HepG2 (cell line): ENCODE measurements at regions not wholly inside any gene's neighbourhood (a gene's known extent, or its start where the extent isn't known, plus 50 kb on each side); places are given as distances from the start of the nearest gene placed in this dataset.

ENCODE experiments used
- ATAC-seq: fragments of 200-7000 bp; cut with Tn5 transposase; 3 replicates; pipeline ENCODE4 v1.9.1; 2020; ENCODE audit warnings: mild to moderate bottlenecking, moderate library complexity
- BruUV-seq: library from RNA; stranded (reverse); fragments of 400-500 nt; replicated peaks from 2 replicates; lab custom pipeline; 2021; lab: Mats Ljungman, UMichigan
- CTCF ChIA-PET: fragments of 300-600 bp; formaldehyde crosslinking; extraction: SDS; loops from one replicate; lab custom pipeline; 2021; ENCODE audit warnings: low total read pairs, inconsistent platforms, low intra/inter-chr PET ratio; lab: Yijun Ruan, JAX
- POLR2A ChIA-PET: fragments of 350-600 bp; sonication (Branson Sonifier 250); formaldehyde crosslinking; loops from one replicate; lab custom pipeline; 2020; ENCODE audit warnings: antibody characterized with exemption, inconsistent platforms; lab: Yijun Ruan, JAX
- DNase-seq: peaks from one replicate; pipeline ENCODE4 v3.0.0-alpha.2; 2015; ENCODE audit warnings: low spot score
- FAIRE-seq: peaks from 3 replicates; lab custom pipeline; 2011; peaks lifted over from hg19 to GRCh38; lab: Jason Lieb, UNC
- H2AFZ ChIP-seq: one replicate; pipeline ENCODE4 v1.6.1; 2011; ENCODE audit warnings: low read length, inconsistent platforms
- H3K27ac ChIP-seq: fragments of 300-600 bp; 3 replicates; pipeline ENCODE4 v1.8.0; 2011; ENCODE audit warnings: mixed run types, mild to moderate bottlenecking, mixed read lengths, low read length, inconsistent platforms; ENCODE audit not compliant: insufficient read depth; ENCODE audit errors: extremely low read length
- H3K27me3 ChIP-seq, 2 experiments: fragments of 200-600 bp in 1 of 2; 2 replicates in 1 of 2; 3 replicates in 1 of 2; pipeline versions ENCODE4 v1.6.0 to v1.8.0; 2011; ENCODE audit warnings: low read length in 2 of 2, mild to moderate bottlenecking in 2 of 2, moderate library complexity in 2 of 2, inconsistent platforms in 1 of 2; ENCODE audit not compliant: insufficient read depth in 2 of 2, control insufficient read depth in 1 of 2
- H3K36me3 ChIP-seq, 2 experiments: fragments of 200-600 bp in 1 of 2; replicated peaks in 1 of 2; 2 replicates in 1 of 2; 3 replicates in 1 of 2; pipeline versions ENCODE4 v1.5.1 to v1.8.0; 2011; ENCODE audit warnings: low read length in 2 of 2, inconsistent platforms in 1 of 2; ENCODE audit not compliant: insufficient read depth in 2 of 2, control insufficient read depth in 1 of 2
- H3K4me1 ChIP-seq: 2 replicates; pipeline ENCODE4 v1.5.1; 2012; ENCODE audit warnings: low read length, inconsistent platforms; ENCODE audit not compliant: insufficient read depth
- H3K4me2 ChIP-seq: 2 replicates; pipeline ENCODE4 v1.6.0; 2011; ENCODE audit warnings: low read depth, low read length, inconsistent platforms
- H3K4me3 ChIP-seq, 3 experiments: fragments of 200-600 bp in 1 of 3; sonication (generic), shearing (Covaris generic) in 1 of 3; replicated peaks in 1 of 3; 2 replicates each; pipeline ENCODE4 v1.5.1; 2011 to 2016; ENCODE audit warnings: low read length in 3 of 3, inconsistent platforms in 2 of 3, low read depth in 2 of 3, mild to moderate bottlenecking in 2 of 3, control low read depth in 1 of 3, mixed read lengths in 1 of 3; ENCODE audit not compliant: insufficient read depth in 1 of 3
- H3K79me2 ChIP-seq: one replicate; pipeline ENCODE4 v1.6.1; 2011; ENCODE audit warnings: low read length, inconsistent platforms; ENCODE audit not compliant: insufficient read depth
- H3K9ac ChIP-seq: 2 replicates; pipeline ENCODE4 v1.6.0; 2011; ENCODE audit warnings: mild to moderate bottlenecking, low read depth, low read length, inconsistent platforms; ENCODE audit not compliant: insufficient read depth
- H3K9me3 ChIP-seq: 2 replicates; pipeline ENCODE4 v1.5.1; 2012; ENCODE audit warnings: mild to moderate bottlenecking, low read length
- H4K20me1 ChIP-seq: 2 replicates; pipeline ENCODE4 v1.6.0; 2011; ENCODE audit warnings: inconsistent platforms, mild to moderate bottlenecking, low read length, moderate library complexity; ENCODE audit not compliant: insufficient read depth
- ATF4 ChIP-seq, 2 experiments: fragments of 450-650 bp in 1 of 2; sonication (generic) in 1 of 2; formaldehyde crosslinking; IDR thresholded peaks; 2 replicates each; pipeline versions ENCODE4 v1.5.0 to v1.8.0; 2020 to 2022; ENCODE audit warnings: mild to moderate bottlenecking in 1 of 2, missing genetic modification reagents in 1 of 2
- ATM ChIP-seq: fragments of 450-650 bp; IDR thresholded peaks from 2 replicates; pipeline ENCODE4 v1.7.1; 2017; ENCODE audit warnings: mild to moderate bottlenecking, borderline replicate concordance
- CBFB ChIP-seq: sonication (generic); formaldehyde crosslinking; IDR thresholded peaks from 2 replicates; pipeline ENCODE4 v1.4.0; 2020; ENCODE audit warnings: missing genetic modification reagents
- KDM2A ChIP-seq: sonication (generic); formaldehyde crosslinking; IDR thresholded peaks from 2 replicates; pipeline ENCODE4 v1.4.0; 2020; ENCODE audit warnings: low read depth, missing genetic modification reagents, borderline replicate concordance
- LBX2 ChIP-seq: sonication (generic); formaldehyde crosslinking; IDR thresholded peaks from 2 replicates; pipeline ENCODE4 v1.5.0; 2020; ENCODE audit warnings: missing genetic modification reagents, mild to moderate bottlenecking, borderline replicate concordance
- MIER3 ChIP-seq: IDR thresholded peaks from 2 replicates; pipeline ENCODE4 v1.6.1; 2016; ENCODE audit warnings: missing compliant biosample characterization, borderline replicate concordance
- PATZ1 ChIP-seq: sonication (generic); formaldehyde crosslinking; IDR thresholded peaks from 2 replicates; pipeline ENCODE4 v1.4.0; 2020; ENCODE audit warnings: missing genetic modification reagents
- PLRG1 ChIP-seq: fragments of 450-650 bp; conservative IDR thresholded peaks from 2 replicates; pipeline ENCODE4 v1.6.1; 2016
- ZBTB26 ChIP-seq: IDR thresholded peaks from 2 replicates; pipeline ENCODE4 v1.6.1; 2016; ENCODE audit warnings: missing compliant biosample characterization, missing genetic modification reagents, borderline replicate concordance
- ZBTB38 ChIP-seq: sonication (generic); formaldehyde crosslinking; IDR thresholded peaks from 2 replicates; pipeline ENCODE4 v1.5.1; 2020; ENCODE audit warnings: mild to moderate bottlenecking, missing genetic modification reagents
- ZMAT3 ChIP-seq: sonication (generic); formaldehyde crosslinking; conservative IDR thresholded peaks from 2 replicates; pipeline ENCODE4 v1.7.0; 2021; ENCODE audit warnings: missing genetic modification reagents
- ZNF451 ChIP-seq: sonication (generic); formaldehyde crosslinking; IDR thresholded peaks from 2 replicates; pipeline ENCODE4 v1.5.0; 2020; ENCODE audit warnings: mild to moderate bottlenecking, missing genetic modification reagents
- WGBS: methylation state at CpG from one replicate; pipeline ENCODE4 v1.1.6; 2017; ENCODE audit warnings: low lambda C conversion rate; 5-methylcytosine and 5-hydroxymethylcytosine counted together
- in situ Hi-C: cut with HindIII; loops from 2 replicates; pipeline ENCODE4 v1.10.0; 2017; ENCODE audit warnings: low pct_unique_long_range_greater_than_20kb; ENCODE audit not compliant: extremely low pct_ligation_motif_present
- intact Hi-C: fragments of 100-400 bp; cut with micrococcal nuclease; formaldehyde crosslinking; loops from one replicate; pipeline ENCODE4 v1.10.0; 2022; ENCODE audit not compliant: unreplicated experiment

GRCh38 chr11:30089921-30090320 lies 73.1 kb upstream of the KCNA4 start:
- no TSS peak for BruUV-seq
- 0% methylated on average over 1 of the region's 1 CpG for WGBS
- no peak overlapping the region for H2AFZ ChIP-seq
- ChIA-PET CTCF (no interaction called here), POLR2A (no interaction called here)
- intact Hi-C loops = no loop called here
- no peaks in the 10 kb centered on the region for H4K20me1 ChIP-seq
- in situ Hi-C loops = no loop called here
- FAIRE-seq (no peak), DNase-seq (no peak), ATAC-seq (no peak)
- H3K36me3 ChIP-seq = no peaks in the 10 kb centered on the region
- TF ChIP-seq ATF4 (CRISPR knock-in tag; IDR thresholded peaks at IDR 0.05) = no peak
- no peak for TF ChIP-seq PATZ1 (CRISPR knock-in tag)
- no peak for TF ChIP-seq LBX2 (CRISPR knock-in tag)
- no peak for TF ChIP-seq CBFB (CRISPR knock-in tag)
- no peak for TF ChIP-seq ATM
- TF ChIP-seq ZMAT3 (CRISPR knock-in tag) = no peak
- no peak for TF ChIP-seq PLRG1
- no peak for TF ChIP-seq ZBTB26 (CRISPR knock-in tag)
- no peak for TF ChIP-seq MIER3 (CRISPR knock-in tag)
- TF ChIP-seq KDM2A (CRISPR knock-in tag) = no peak
- TF ChIP-seq ZNF451 (CRISPR knock-in tag) = no peak
- no peak for TF ChIP-seq ZBTB38 (CRISPR knock-in tag)
- no peak overlapping the region for H3K4me3 ChIP-seq
- H3K4me2 ChIP-seq = no peak overlapping the region
- no peak overlapping the region for H3K27ac ChIP-seq
- H3K9me3 ChIP-seq = peaks cover 4% of the 10 kb centered on the region; the same call in 1 of the 2 replicates
- H3K9ac ChIP-seq = no peak overlapping the region
- no peaks in the 10 kb centered on the region for H3K27me3 ChIP-seq
- H3K4me1 ChIP-seq = no peaks in the 10 kb centered on the region
- no peaks in the 10 kb centered on the region for H3K79me2 ChIP-seq
